ENCODE measurements at regions not wholly inside any gene's neighbourhood (a gene's known extent, or its start where the extent isn't known, plus 50 kb on each side); places are given as distances from the start of the nearest gene placed in this dataset.

DNA sequence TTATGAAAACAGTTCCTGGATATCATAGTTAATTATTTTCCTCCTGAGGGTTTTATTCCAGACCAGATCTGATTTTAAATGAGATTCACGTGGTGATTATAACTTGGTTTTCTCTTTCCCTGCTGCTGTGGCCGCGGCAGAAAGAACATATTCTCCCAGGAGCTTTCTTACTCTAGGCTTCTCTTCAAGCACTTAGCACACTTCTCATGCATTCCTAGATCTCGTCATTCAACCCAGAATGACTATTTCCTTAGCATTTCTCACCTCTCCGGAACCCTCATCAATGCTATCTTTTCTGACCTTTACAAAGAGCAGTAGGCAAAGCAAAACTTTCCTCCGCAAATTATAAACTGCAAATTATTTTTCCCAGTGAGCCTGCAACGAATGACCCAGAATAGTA is 122.9 kb downstream of the GPAT3 start:
- no peak for TF ChIP-seq EZH2phosphoT487 (IDR thresholded peaks at IDR 0.05; ENCODE audit: insufficient read depth, low read depth)
- TF ChIP-seq EZH2 (IDR thresholded peaks at IDR 0.05; ENCODE audit: insufficient read depth, poor library complexity, severe bottlenecking), result no peak
